GM12878 (cell line): ENCODE measurements at regions not wholly inside any gene's neighbourhood (a gene's known extent, or its start where the extent isn't known, plus 50 kb on each side); places are given as distances from the start of the nearest gene placed in this dataset.

Source experiments
- ATF2 ChIP-seq: IDR thresholded peaks from 2 replicates; pipeline ENCODE4 v1.6.1; 2012; ENCODE audit warnings: low read length, inconsistent platforms
- CTCF ChIP-seq, 3 experiments: IDR thresholded peaks in 2 of 3; conservative IDR thresholded peaks in 1 of 3; 2 replicates each; pipeline ENCODE4 v1.5.1; 2011; ENCODE audit warnings: low read depth in 3 of 3, low read length in 3 of 3, mild to moderate bottlenecking in 3 of 3, control low read depth in 2 of 3, moderate library complexity in 2 of 3, inconsistent platforms in 1 of 3, mixed read lengths in 1 of 3; ENCODE audit not compliant: control insufficient read depth in 2 of 3, insufficient read depth in 1 of 3; ENCODE audit errors: extremely low read depth in 1 of 3
- E2F4 ChIP-seq: IDR thresholded peaks from 2 replicates; pipeline ENCODE4 v1.6.1; 2012; ENCODE audit warnings: low read depth, low read length, improper control_type of control experiment
- ETV6 ChIP-seq, 2 experiments: fragments of 450-650 bp in 1 of 2; IDR thresholded peaks in 1 of 2; conservative IDR thresholded peaks in 1 of 2; 2 replicates each; pipeline ENCODE4 v1.6.1; 2014; ENCODE audit warnings: antibody characterized with exemption in 1 of 2, borderline replicate concordance in 1 of 2, low read depth in 1 of 2, mild to moderate bottlenecking in 1 of 2, moderate library complexity in 1 of 2
- MYC ChIP-seq: IDR thresholded peaks from 2 replicates; pipeline ENCODE4 v1.6.1; 2011; ENCODE audit warnings: mild to moderate bottlenecking, low read length, moderate library complexity, inconsistent platforms; ENCODE audit not compliant: insufficient read depth, insufficient replicate concordance, insufficient read length, severe bottlenecking
- POLR2A ChIP-seq: IDR thresholded peaks from 2 replicates; pipeline ENCODE4 v1.6.1; 2011; ENCODE audit warnings: low read depth, mild to moderate bottlenecking, low read length
- POLR2AphosphoS5 ChIP-seq: IDR thresholded peaks from 2 replicates; pipeline ENCODE4 v1.6.1; 2011; ENCODE audit warnings: mild to moderate bottlenecking, low read length, inconsistent platforms
- REST ChIP-seq: IDR thresholded peaks from 2 replicates; pipeline ENCODE4 v1.6.1; 2012; ENCODE audit warnings: mild to moderate bottlenecking, low read depth, low read length
- RFX5 ChIP-seq: IDR thresholded peaks from 2 replicates; pipeline ENCODE4 v1.6.1; 2011; ENCODE audit warnings: low read depth, low read length, improper control_type of control experiment
- SMC3 ChIP-seq: IDR thresholded peaks from 2 replicates; pipeline ENCODE4 v1.6.1; 2011; ENCODE audit warnings: low read length, improper control_type of control experiment, borderline replicate concordance
- SRF ChIP-seq, 2 experiments: IDR thresholded peaks; 2 replicates each; pipeline ENCODE4 v1.6.1; 2011; ENCODE audit warnings: low read depth in 2 of 2, low read length in 2 of 2, mild to moderate bottlenecking in 1 of 2, moderate library complexity in 1 of 2
- YY1 ChIP-seq: IDR thresholded peaks from 2 replicates; pipeline ENCODE4 v1.6.1; 2011; ENCODE audit warnings: low read depth, mild to moderate bottlenecking, low read length

- TF ChIP-seq CTCF (IDR thresholded peaks at IDR 0.05 in 2 of 3, conservative IDR thresholded peaks at IDR 0.05 in 1 of 3; ENCODE audit: control insufficient read depth in 2 of 3, extremely low read depth in 1 of 3, insufficient read depth in 1 of 3, low read depth in 3 of 3, low read length in 3 of 3) (no peak), REST (no peak), SMC3 (no peak), MYC (no peak), ATF2 (no peak), E2F4 (no peak), YY1 (no peak), ETV6 (conservative IDR thresholded peaks at IDR 0.05 in 1 of 2, IDR thresholded peaks at IDR 0.05 in 1 of 2; ENCODE audit: borderline replicate concordance in 1 of 2, low read depth in 1 of 2) (no peak), POLR2A (no peak), SRF (IDR thresholded peaks at IDR 0.05; ENCODE audit: low read depth in 2 of 2, low read length in 2 of 2) (no peak), POLR2AphosphoS5 (no peak), RFX5 (no peak)
Observed at GRCh38 chr11:86746514-86746913, 53.8 kb upstream of the PRSS23 start.
